Stimulated activated CD8-positive, alpha-beta memory T cell treated with anti-CD3 and anti-CD28 coated beads, Interleukin-12 subunit alpha, Interleukin-12 subunit beta, amount 100 ng/mL, for 24 hours (primary cell): ENCODE measurements at regions not wholly inside any gene's neighbourhood (a gene's known extent, or its start where the extent isn't known, plus 50 kb on each side); places are given as distances from the start of the nearest gene placed in this dataset.
"Not testable (repeated sequence)": the region's sequence is repeated elsewhere in the genome, so short reads cannot be mapped to it uniquely, and the experiment has no call there.

Experiments used
- DNase-seq: peaks from one replicate; pipeline ENCODE4 v3.0.0-alpha.2; 2020; ENCODE audit errors: extremely low read depth

- no peak for DNase-seq
These were observed 159.4 kb upstream of the FER start for GRCh38 chr5:108588323-108588722.

DNA sequence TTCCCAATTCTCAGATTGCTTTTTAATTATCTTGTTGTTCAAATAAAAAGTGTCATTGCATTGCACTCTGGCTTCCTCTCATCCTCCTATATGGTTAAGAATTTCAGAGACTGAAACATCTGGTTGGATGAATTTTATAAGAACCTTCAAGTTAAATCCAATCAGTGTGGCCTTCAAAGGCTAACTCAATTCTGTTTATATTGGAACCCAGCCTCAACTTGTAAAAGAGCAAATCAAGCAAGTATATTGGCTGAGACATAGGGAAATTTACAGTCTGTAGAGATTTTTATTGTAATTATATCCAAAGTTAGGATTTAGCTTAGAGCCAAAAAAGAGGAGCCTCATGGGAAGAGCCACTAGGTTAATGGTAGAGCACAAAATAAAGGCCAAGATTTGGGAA, 159.9 kb upstream of the FER start:
- no peak for DNase-seq

DNA sequence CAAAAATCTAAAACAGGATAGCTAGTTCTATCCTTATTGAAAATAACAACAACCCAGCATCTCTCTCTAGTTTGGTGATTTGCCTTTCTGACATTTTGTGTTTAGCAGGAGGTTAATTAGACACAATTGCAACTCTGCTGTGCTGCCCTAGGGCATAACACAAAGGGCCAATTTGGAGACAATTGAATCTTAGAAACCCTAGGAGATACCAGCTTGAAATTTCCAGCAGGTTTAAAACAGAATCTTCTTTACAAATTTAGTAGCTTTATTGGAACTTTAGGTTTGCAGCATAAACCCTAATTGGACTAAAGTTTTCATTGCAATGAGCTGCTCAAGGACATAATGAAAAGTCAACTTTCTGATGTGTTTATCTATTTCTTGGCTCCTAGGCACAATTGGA, 166.7 kb upstream of the FER start:
- DNase-seq = no peak

GRCh38 chr5:108579236-108579635, 168.5 kb upstream of the FER start:
- DNase-seq = no peak

DNA sequence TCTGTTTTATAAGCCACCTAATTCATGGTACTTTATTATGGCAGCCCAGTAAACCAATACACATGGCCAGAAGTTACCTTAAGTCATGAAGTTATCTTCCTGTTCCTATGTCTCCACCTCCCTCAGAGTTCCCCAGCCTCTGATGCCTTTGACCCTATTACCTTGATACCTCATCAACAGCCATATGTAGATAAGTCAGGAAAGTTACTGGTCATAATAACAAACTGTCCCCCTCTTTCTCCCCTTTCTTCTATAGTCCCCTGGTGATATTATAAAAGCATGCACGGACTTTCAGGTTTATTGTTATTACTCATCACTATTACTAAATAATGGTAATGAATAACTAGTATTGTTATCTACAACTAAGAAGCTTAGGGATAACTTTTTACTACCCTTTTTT, 168.9 kb upstream of the FER start:
- DNase-seq = no peak

DNA sequence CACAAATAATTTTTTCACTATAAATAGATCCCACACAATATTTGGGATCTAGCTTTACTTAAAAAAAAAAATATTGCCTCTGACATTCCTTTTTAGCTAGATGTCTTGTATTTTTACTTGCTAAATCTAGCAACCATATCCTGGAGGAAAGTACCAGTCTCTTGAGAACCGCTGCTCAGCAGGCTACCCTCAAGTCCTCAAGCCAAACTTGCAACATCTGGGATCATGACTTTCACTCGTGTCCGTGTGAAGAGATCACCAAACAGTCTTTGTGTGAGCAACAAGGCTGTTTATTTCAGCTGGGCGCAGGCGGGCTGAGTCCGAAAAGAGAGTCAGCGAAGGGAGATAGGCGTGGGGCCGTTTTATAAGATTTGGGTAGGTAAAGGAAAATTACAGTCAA, 180.3 kb upstream of the FER start:
- DNase-seq = no peak

DNA sequence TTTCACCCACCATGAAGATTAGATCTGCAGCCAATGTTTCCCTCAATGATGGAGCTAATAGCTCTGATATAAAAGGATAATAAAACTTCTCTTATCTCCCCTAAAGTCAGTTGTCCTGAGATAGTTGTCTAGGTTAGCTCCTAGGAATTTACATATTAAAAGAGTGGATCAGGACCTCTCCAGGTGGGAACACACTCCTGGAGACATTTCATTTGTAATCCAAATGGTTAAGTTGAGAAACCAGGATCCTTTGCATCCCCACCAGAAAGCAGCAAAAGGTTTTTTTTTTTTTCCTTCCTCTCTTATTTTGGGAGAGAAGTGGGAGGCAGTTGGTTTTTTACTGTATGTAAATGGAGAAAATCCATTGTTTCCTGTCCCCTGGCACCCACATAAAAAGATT, 182.5 kb upstream of the FBXL17 start:
- no peak for DNase-seq

- DNase-seq = no peak
These were observed 180.2 kb upstream of the FBXL17 start for GRCh38 chr5:108562205-108562454.

DNA sequence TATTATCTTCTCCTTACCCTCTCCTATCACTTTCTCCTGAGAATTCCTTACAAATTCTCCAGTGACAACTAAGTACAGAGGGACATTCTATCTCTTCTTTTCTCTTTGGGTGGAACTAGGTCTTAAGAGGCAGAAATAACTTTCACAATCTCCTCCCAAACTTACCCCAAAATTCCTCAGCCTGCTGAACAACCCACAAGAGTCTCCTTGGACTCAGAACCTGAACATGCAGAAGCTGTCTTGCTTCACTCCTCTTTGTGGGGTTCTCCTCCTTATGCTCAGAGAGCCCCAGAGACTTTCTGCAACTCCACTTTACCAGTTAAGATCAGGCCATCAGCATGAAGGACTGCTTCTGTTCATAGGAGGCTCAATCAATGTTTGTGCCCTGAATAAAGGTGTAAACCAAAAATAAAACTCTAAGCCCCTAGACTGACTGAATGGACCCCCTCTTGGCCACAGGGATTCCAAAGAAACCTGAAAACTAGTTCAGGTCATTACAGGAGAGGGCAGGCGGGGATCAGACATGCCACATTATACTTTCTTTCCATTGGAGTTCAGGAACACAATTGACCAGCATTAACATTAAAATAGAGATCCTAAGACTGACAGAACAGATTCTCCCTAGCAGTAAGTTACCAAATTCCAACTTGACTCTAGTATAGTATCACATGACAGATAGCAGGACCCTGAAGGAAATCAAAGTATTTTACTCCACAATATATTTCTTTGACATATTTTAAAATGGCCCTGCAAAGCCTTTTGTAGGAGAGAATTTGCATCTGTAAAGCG, 179.7 kb upstream of the FBXL17 start:
- DNase-seq = no peak

GRCh38 chr5:108560581-108560980, 178.7 kb upstream of the FBXL17 start:
- no peak for DNase-seq

- DNase-seq = no peak
These were observed 178.3 kb upstream of the FBXL17 start for GRCh38 chr5:108560166-108560565.

DNA sequence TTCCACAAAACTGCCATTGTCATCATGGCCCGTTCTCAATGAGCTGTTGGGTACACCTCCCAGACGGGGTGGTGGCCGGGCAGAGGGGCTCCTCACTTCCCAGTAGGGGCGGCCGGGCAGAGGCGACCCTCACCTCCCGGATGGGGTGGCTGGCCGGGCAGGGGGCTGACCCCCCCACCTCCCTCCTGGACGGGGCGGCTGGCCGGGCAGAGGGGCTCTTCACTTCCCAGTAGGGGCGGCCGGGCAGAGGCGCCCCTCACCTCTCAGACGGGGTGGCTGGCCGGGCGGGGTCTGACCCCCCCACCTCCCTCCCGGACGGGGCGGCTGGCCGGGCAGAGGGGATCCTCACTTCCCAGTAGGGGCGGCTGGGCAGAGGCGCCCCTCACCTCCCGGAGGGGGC, 176.9 kb upstream of the FBXL17 start:
- DNase-seq = not testable (repeated sequence)

GRCh38 chr5:108558142-108558541, 176.2 kb upstream of the FBXL17 start:
- not testable (repeated sequence) for DNase-seq

DNA sequence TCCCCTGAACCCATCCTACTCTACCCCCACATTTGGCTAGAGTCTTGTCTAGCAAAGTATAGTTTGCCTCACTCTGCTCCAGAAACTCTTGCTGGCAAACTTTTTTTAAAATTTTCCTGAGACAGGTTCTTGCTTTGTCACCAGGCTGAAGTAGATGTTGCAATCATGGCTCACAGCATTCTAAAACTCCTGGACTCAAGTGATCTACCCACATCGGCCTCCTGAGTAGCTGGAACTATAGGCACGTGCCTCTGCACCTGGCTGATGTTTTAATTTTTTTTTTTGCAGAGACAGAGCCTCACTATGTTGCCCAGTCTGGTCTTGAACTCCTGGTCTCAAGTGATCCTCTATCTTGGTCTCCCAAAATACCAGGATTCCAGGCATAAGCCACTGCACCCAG, 175.8 kb upstream of the FBXL17 start:
- DNase-seq = no peak

GRCh38 chr5:108556441-108557145, 174.7 kb upstream of the FBXL17 start:
- DNase-seq = no peak

DNA sequence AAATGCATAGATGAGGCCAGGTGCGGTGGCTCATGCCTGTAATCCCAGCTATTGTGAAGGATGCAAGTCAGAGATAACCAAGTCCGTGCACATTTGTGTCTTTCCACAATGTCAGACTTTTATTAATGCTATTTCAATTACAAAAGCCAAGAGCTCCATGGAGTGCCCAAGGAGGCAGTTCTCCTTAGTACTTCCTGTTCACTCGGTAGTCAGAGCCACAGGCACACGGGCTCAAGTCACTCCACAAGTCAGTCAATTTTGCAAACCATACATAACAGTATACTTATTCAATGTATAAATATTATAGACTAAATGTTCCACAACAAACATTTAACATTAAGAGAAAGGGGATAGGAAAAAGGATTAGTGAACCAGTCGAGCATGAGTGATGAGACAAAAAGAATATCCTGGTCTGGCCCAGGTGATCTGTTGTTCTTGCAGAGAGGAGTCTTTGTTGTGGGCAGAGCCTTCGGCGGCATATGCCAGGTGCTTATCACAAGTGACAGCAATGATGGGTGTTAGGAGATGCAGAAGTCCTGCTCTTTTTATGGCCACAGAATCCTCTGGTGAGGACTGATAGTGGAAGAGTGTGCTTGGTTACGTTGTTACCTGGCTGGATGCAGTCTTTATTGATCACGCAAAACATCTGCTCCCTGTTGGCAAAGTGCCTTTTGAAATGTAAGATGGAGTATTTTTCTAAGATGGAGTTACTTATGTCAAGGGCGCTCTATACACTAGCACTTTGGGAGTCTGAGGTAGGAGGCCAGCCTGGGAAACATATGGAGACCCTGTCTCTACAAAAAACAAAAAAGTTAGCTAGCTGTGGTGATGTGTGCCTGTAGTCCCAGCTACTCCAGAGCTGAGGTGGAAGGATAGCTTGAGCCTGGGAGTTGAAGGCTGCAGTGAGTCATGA, 167.0 kb upstream of the FBXL17 start:
- no peak for DNase-seq

DNA sequence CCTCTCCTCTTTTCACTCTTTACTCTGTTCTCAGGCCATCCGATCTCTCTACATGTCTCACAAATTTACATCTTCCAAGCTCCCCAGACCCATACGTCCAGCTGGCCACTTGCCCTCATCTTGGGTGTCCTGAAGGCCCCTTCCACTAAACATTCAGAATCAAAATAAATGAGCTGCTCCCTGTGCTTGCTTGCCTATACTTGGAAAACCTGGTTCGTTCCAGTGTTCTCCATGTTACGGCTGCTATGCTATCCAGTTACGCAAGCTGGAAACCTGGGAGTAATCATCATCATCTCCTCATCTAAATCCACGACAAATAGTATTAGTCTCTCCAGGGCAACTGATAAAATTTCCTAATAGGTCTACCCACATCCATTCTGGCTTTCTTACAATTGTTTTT, 165.0 kb upstream of the FBXL17 start:
- DNase-seq = no peak

DNA sequence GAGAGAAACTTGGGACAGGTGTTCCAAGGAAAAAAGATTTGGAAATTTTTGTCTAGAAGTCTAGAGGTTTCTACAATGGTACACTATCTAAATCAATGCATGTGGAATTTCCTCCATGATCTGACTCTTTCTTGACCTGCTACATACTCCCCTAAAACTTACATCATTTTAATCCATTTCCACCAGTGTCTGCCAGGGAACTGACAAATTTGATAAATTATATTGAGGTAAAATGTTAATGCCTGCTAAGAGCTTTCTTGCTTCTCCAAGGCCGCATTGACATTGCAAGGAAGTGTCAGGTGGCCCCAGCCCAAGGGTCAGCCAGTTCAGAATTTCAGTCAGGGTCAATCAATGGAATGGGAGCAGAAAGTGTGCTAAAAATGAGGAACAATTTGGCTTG, 163.4 kb upstream of the FBXL17 start:
- DNase-seq = no peak

DNA sequence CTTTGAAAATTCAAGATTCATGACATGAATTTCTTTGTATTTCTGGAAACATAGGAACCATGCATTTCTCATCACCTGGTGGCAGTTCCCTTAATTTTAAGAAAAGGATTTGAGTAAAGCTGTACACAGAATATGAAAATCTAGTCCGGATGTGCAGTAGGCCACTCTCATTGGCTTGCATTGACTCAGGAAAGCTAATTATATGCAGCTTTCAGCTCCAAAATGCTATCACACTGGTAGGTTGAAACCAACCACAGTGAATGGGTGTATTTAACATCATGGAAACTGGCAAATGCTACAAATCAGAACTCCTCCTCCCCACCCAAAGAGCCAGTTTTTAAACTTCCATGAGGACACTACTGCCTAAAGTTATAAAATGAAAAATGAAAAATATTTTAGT, 161.6 kb upstream of the FBXL17 start:
- no peak for DNase-seq

DNA sequence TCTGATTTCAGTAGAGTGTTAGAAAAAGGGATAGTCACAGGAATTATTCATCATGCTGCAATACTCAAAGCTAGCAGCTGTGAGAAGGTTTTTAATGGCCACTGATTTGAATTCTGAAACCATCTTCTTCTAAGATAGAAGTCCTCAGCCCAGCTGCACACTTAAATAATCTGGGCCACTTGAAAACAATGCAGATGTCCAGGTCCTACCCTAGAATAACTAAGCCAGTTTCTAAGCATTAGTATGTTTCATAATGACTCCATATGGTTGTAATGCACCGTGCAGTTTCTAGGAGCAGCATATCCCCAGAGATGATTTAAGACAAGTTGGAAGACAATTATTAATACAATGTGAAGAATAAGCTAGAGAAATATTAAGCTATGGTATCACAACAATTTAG, 159.9 kb upstream of the FBXL17 start:
- DNase-seq = no peak

- DNase-seq = no peak
These were observed 154.4 kb upstream of the FBXL17 start for GRCh38 chr5:108536321-108536720.

DNA sequence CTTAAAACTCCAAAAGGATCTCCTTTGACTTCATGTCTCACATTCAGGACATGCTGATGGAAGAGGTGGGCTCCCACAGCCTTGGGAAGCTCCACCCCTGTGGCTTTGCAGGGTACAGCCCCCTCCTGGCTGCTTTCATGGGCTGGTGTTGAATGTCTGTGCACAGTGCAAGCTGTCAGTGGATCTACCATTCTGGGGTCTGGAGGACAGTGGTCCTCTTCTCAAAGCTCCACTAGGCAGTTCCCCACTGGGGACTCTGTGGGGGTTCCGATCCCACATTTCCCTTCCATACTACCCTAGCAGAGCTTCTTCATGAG, 150.2 kb upstream of the FBXL17 start:
- not testable (repeated sequence) for DNase-seq
